ENCODE measurements at regions not wholly inside any gene's neighbourhood (a gene's known extent, or its start where the extent isn't known, plus 50 kb on each side); places are given as distances from the start of the nearest gene placed in this dataset.
"Not testable (repeated sequence)": the region's sequence is repeated elsewhere in the genome, so short reads cannot be mapped to it uniquely, and the experiment has no call there.

DNA sequence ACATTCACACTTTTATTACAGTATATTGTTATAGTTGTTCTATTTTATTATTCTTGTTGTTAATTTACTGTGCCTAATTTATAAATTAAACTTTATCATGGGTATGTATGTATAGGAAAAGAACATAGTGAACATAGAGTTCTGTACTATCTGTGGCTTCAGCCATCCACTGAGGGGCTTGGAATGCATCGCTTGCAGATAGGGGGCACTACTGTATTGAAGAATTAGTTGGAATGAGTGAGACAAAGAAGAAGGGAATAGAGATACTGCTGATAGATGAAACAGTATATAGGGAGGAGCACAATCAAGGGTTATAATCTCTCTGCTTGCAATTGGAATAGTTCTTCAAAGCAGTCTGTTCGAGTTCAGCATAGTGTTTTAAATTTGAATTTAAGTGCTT is 432.2 kb downstream of the RAB38 start:
- no peak for DNase-seq

GRCh38 chr11:87740968-87741367 is 434.3 kb downstream of the RAB38 start:
- DNase-seq, result no peak

GRCh38 chr11:87740451-87740850 is 434.8 kb downstream of the RAB38 start:
- no peak for DNase-seq

- no peak for DNase-seq
These were observed 435.5 kb downstream of the RAB38 start for GRCh38 chr11:87739766-87740165.

DNA sequence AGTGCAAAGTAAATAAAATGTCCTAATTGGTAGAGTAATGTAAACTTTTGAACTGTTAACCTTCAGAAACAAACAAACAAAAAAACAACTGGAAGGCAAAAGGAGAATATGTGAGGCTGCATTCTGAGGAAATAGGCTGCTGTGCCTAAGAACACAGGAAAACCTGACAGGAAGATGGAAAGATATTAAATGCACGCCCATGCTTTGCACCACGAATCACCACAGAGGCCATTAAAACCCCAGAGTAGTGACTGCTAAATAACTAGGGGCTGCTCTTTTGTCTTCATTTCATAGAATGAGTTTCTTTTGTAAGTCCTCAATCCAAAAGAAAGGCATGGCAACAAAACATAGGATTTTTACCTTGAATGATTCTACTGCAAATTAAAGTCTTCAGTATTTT is 436.0 kb downstream of the RAB38 start:
- no peak for DNase-seq

- no peak for DNase-seq
These were observed 438.3 kb downstream of the RAB38 start for GRCh38 chr11:87736928-87737327.

DNA sequence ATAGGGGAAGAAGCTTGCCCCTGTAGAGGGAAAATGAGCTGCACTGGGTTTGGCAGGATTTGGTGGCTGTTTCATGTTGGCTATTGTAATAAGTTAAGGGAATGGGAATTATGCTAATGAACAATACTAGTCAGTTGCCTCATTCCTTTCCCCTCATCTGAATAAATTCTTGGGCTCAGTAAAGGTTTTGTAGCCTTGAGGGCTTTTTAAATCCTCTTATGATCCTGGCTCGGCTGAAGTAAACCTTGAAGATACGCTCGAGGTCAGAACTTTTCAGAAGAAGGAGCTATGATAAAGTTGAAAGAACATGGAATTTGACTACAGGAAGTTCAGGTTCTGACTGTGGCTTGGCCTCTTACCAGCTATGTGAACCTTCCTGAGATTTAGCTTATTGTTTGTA is 448.7 kb downstream of the RAB38 start:
- no peak for DNase-seq

GRCh38 chr11:87724358-87724757 is 450.9 kb downstream of the RAB38 start:
- no peak for DNase-seq

DNA sequence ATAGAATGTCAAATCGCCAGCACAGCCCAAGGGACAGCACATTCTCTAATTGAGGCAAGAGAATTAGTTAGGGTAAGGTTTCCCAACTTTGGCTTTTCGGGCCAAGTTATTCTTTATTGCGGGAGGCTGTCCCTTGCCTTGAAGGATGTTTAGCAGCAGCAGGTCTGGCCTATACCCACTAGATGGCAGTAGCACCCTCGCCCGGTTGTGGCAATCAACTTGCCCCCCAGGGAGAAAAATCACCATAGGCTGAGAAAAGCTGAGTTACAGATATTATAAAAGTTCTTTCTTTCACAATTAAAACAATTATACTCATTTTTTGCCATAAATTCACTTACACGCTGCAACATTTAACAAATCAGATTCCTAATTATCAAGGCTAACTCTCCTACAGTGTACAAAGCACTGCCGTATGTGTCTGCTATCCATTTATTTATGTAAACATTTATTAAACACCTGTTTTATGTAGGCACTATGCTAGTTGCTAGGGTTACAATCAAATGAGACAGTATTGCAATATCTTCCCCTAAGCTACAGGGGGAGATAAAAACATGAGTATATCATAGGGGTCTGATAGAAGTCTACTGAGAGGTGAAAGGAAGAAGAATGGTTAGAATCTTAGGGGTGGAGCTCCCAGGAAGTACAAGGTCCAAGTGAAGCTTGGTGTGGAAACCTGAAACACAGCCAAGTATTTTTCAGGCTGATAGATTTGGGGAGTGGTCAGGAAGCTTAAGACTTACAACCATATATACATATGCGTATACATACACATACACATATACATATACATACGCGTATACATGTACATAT is 452.3 kb downstream of the RAB38 start:
- DNase-seq, result no peak

DNA sequence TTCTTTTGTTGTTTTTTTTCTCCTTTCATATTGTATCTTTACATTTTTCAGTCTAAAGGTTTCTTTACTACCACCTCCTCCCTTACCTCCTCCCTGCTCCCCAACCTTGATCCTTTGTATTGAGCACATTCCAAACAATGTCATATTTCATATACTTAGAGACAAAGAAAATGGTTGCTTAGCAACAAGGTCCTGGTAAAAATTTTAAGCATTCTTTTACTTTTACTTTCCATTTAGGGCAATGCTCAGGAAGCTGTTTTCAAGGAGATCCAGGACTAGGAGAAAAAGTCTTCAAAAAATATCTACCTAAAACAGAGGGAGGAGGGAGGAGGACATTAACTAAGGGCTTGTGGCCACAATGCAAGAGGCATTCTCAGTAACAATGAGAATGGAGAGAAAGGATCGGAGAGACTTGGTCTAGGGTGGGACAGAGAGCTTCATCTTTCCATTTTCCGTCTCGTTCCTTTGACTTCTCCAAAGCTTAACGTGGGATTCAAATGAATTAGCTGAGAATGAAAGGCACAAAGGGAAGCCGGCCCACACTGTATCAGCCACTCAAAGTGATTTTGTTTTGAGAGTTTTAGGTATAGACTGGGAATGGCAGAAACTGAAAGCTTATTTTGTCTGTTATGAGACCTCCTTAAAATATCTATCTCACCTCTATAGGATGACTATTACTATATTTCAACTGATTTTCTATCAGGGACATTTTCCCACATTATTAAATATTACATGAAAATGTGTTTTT is 455.7 kb downstream of the RAB38 start:
- DNase-seq, result no peak

DNA sequence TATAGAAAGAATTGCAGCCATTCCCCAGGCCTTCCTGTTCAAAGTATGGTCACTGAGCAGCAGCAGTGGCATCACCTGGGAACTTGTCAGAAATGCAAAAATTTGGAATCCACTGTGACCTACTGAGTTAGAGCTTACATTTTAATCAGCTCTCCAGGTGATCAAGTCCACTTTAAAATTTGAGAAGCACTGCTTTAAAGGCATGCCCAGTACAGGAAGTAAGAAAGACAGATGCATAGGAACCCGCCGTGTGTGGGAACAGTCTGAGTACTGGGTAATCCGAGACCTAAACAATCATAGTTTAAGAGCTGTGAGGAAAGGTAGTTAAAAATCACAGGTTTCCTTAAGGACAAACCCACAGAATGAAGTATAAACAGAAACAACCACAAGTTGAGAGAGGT is 462.4 kb downstream of the RAB38 start:
- no peak for DNase-seq

DNA sequence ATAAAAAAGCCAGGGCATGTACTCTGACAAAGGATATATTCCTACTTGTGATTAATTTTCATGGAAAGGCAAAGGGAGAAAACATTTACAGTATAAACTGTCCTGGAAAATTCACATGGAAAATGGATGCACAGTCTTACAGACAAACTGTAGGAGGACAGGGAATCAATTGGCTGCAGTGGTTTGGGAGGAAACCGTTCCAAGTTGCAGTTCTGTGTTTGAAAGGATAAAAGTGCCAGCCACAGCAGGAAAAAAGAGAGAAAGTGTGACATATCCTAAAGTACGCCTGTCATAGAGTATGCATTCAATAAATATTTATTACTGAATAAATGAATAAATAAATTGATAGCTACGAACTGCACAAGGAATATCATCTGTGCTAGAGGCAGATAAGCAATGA is 462.9 kb downstream of the RAB38 start:
- no peak for DNase-seq

DNA sequence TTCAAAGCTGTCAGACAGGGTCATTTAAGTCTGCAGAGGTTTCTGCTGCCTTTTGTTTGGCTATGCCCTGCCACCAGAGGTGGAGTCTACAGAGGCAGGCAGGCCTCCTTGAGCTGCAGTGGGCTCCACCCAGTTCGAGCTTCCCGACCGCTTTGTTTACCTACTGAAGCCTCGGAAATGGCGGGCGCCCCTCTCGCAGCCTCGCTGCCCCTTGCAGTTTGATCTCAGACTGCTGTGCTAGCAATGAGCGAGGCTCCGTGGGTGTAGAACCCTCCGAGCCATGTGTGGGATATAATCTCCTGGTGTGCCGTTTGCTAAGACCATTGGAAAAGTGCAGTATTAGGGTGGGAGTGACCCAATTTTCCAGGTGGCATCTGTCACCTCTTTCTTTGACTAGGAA is 471.7 kb downstream of the RAB38 start:
- DNase-seq, result not testable (repeated sequence)

GRCh38 chr11:87675993-87676392 is 499.2 kb downstream of the RAB38 start:
- no peak for DNase-seq

GRCh38 chr11:87666730-87667129 is 508.5 kb downstream of the RAB38 start:
- DNase-seq, result no peak

GRCh38 chr11:87662287-87662686 is 513.0 kb downstream of the RAB38 start:
- no peak for DNase-seq

DNA sequence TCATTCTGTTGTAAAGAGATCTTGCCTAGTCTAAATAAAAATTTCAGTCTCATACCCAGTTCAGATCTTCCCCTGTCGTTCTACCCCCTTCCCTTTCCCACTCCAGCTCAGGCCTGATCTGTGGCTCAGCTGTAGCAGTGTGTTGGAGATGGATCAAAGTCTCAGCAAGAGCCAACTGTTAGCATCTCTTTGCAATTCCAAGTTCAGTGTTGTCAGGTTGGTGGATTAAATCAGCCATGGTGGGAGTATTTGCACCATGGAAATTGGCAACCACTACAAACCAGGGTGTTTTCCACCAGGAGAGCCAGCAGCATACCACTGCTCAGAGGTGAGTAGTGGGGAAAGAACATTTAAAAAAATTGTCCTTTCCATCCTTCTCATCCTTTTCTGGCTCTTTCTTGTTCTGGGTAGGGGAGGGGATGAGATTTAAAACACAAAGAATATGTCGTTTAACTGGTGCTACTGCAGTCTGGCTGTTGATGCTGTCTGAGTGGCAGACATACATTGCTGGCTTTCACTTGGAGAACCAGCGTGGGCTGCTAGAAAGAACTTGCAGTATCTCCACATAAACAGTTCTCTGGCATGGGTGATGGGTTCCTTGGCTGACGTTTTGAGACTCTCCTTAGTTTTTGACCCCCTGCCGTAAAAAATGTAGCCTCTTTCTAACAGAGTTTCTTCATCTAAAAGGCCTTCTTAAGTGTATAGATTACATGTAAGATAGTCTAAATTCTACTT is 514.1 kb downstream of the RAB38 start:
- DNase-seq, result no peak

DNA sequence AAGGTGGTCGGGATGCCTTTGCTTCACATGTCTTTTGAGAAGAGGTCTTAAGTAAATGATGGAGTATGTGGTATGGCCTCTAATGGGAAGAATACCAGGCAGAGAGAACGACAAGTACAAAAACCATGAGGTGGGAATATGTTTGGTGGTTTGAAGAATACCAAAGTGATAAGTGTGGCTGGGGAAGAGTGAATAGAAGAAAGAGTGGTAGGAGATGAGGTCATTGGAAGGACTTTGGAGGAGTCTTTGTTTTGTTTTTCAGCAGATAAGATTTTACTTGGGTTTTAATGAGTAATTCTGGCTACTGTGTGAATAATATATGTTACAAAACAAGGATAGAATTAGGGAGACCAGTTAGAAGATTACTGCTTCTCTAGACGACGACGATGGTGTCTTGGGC is 515.4 kb downstream of the RAB38 start:
- DNase-seq, result no peak

DNA sequence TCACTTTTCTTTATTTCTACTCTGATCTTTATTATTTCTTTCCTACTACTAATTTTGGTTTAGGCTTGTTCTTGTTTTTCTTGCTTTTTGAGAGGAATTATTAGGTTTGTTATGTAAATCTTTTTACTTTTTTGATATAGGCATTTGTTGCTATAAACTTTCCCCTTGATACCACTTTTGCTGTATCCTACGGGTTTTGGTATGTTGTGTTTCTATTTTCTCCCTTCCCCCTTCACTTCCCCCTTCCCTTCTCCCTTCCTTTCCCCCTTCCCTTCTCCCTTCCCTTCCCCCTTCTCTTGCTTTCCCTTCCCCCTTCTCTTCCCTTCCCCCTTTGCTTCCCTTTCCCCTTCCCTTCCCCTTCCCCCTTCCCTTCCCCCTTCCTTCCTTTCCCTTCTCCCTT is 529.6 kb downstream of the RAB38 start:
- no peak for DNase-seq

DNA sequence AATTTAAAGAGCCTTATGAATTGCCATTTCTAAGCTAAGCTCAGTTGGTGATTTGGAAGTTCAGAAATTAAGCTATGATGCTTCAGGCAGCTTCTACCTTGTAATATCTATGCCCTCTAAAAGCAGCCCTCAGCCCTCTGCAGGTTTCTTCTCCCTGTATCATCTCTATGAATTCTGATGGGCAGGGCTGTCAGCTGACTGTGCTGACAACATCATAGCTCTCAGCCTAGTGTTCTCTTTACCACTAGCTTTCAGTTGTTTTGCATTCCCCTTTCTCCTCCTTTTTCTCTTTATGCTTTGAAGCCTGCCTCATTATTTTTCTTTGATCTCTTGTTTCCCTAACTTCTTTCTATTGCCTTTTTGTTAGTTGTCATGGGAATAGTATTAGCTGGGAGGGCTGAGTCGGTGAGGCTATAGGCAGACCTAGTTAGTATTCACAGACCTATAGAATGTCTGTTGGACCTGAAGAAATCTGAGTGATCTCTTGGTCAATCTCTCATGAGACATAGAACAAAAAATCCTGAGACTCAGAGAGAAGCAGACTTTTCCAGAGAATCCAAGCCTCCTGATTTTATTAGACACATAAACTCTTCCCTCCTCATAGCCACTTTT is 535.4 kb downstream of the RAB38 start:
- no peak for DNase-seq

DNA sequence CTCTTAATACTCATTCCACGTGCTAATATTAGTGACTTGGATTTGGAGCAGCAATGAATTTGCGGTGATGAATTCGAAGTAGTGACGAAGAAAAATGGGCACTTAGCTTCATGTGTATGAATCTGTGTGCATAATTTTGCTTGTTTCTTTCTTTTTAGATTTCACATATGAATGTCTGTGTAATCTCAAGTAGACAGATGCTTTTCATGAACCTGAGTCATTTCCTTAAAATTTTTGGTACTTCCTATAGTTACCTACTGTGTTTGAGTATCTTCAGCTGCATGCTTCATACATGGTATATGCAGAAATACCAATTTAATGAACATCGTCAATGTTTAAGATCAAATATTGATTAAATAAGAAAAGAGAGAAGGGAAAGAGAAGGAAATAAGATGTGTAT is 540.2 kb downstream of the RAB38 start:
- no peak for DNase-seq

DNA sequence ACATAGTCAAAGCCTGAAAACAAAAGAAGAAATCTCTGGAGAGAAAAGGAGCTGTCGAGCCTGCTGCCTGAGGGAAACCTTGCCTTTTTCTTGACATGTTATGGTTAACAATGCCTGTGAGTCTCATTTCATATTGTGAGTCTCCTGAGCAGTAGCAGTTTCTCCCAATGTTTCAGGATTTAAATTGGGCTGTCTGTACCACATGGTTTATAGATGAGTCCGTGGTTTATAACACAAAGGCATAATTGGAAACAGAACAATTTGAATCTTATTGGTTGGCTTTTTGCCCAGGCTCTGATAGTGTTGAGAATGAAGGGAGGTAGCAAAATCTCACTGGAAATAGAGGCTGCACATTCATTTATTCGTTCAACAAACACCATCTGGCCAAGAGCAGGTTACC is 540.9 kb downstream of the RAB38 start:
- DNase-seq, result no peak

DNA sequence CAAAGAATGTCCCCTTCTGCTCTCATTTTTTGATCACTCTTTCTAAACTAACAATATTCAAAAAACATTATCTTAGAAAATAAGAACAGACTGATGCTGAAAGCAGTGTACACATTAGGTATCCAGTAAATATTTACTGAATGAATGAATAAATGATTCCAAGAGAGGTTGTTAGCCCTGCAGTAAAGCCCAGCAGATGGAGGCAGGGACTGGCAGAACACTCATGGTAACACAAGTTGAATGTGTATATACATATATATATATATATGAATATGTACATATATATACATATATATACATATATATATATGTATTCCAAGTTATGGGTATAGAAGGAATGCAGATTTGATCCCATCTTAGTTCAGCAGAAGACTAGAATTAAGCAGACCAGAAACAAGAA is 546.3 kb downstream of the RAB38 start:
- no peak for DNase-seq
